ENCODE measurements at regions not wholly inside any gene's neighbourhood (a gene's known extent, or its start where the extent isn't known, plus 50 kb on each side); places are given as distances from the start of the nearest gene placed in this dataset.

- Histone ChIP-seq H3K4me3 (no peak overlapping the region), H3K9me3 (no peaks in the 10 kb centered on the region), H3K4me1 (peaks cover 0 to 6% (median 0%) of the 10 kb centered on the region in 4 donors), H3K27me3 (no peaks in the 10 kb centered on the region), H3K27ac (no peak overlapping the region), H3K36me3 (no peaks in the 10 kb centered on the region)
- TF ChIP-seq CTCF (IDR thresholded peaks at IDR 0.05) (no peak), POLR2A (IDR thresholded peaks at IDR 0.05) (no peak), EP300 (IDR thresholded peaks at IDR 0.05) (no peak)
- WGBS, 2 donors = 85 to 94% methylated on average over 11 of the region's 11 CpGs
- DNase-seq (ENCODE audit: low spot score in 2 of 2) = no peak
Measured at GRCh38 chr18:70461323-70462077, 172.7 kb downstream of the SOCS6 start.

- H3K4me3 ChIP-seq = no peak overlapping the region
- no peaks in the 10 kb centered on the region for H3K27me3 ChIP-seq
- TF ChIP-seq POLR2A (IDR thresholded peaks at IDR 0.05) (no peak), EP300 (IDR thresholded peaks at IDR 0.05) (no peak), CTCF (IDR thresholded peaks at IDR 0.05) (no peak)
- no peak for DNase-seq (ENCODE audit: low spot score in 2 of 2)
- peaks cover 0 to 9% (median 0%) of the 10 kb centered on the region in 4 donors for H3K4me1 ChIP-seq
- H3K36me3 ChIP-seq = no peaks in the 10 kb centered on the region
- H3K9me3 ChIP-seq = no peaks in the 10 kb centered on the region
- 44 to 47% methylated on average over 5 of the region's 5 CpGs for WGBS, 2 donors
- no peak overlapping the region for H3K27ac ChIP-seq
Measured at GRCh38 chr18:70459731-70460130, 170.9 kb downstream of the SOCS6 start.

- WGBS, 2 donors = 68 to 77% methylated on average over 4 of the region's 4 CpGs
- H3K27ac ChIP-seq = no peak overlapping the region
- TF ChIP-seq EP300 (IDR thresholded peaks at IDR 0.05) (no peak), POLR2A (IDR thresholded peaks at IDR 0.05) (no peak), CTCF (IDR thresholded peaks at IDR 0.05) (no peak)
Measured at GRCh38 chr18:70459251-70459650, 170.4 kb downstream of the SOCS6 start.

GRCh38 chr18:70457788-70458187, 168.9 kb downstream of the SOCS6 start:
- H3K4me3 ChIP-seq = no peak overlapping the region
- no peak overlapping the region for H3K27ac ChIP-seq
- no peak for TF ChIP-seq CTCF (IDR thresholded peaks at IDR 0.05)
- no peak for TF ChIP-seq EP300 (IDR thresholded peaks at IDR 0.05)
- no peak for TF ChIP-seq POLR2A (IDR thresholded peaks at IDR 0.05)
- no peaks in the 10 kb centered on the region for H3K9me3 ChIP-seq
- no peaks in the 10 kb centered on the region for H3K27me3 ChIP-seq
- no peaks in the 10 kb centered on the region for H3K36me3 ChIP-seq
- H3K4me1 ChIP-seq = peaks cover 0 to 4% (median 0%) of the 10 kb centered on the region in 4 donors
- WGBS, 2 donors = 93 to 98% methylated on average over 3 of the region's 3 CpGs
- DNase-seq (ENCODE audit: low spot score in 2 of 2) = no peak

More at GRCh38 chr18:70459251-70459650, 170.4 kb downstream of the SOCS6 start:
- DNase-seq (ENCODE audit: low spot score in 2 of 2) = no peak
- Histone ChIP-seq H3K4me1 (peaks cover 0 to 4% (median 0%) of the 10 kb centered on the region in 4 donors), H3K9me3 (no peaks in the 10 kb centered on the region), H3K4me3 (no peak overlapping the region), H3K36me3 (no peaks in the 10 kb centered on the region), H3K27me3 (no peaks in the 10 kb centered on the region)

- TF ChIP-seq CTCF (IDR thresholded peaks at IDR 0.05) (no peak), EP300 (IDR thresholded peaks at IDR 0.05) (no peak), POLR2A (IDR thresholded peaks at IDR 0.05) (no peak)
- Histone ChIP-seq H3K27me3 (no peaks in the 10 kb centered on the region), H3K36me3 (no peaks in the 10 kb centered on the region), H3K4me3 (no peak overlapping the region), H3K27ac (no peak overlapping the region), H3K4me1 (peaks cover 0 to 4% (median 0%) of the 10 kb centered on the region in 4 donors), H3K9me3 (no peaks in the 10 kb centered on the region)
- 65 to 93% methylated on average over 2 to 3 of the region's 3 CpGs for WGBS, 2 donors
- DNase-seq (ENCODE audit: low spot score in 2 of 2) = no peak
Measured at GRCh38 chr18:70457223-70457622, 168.4 kb downstream of the SOCS6 start.

Data from tibial nerve (tissue), 4 donors.